ENCODE measurements at regions not wholly inside any gene's neighbourhood (a gene's known extent, or its start where the extent isn't known, plus 50 kb on each side); places are given as distances from the start of the nearest gene placed in this dataset.

- no peak overlapping the region for H3K9ac ChIP-seq
- H3K4me2 ChIP-seq, result no peak overlapping the region
- H2AFZ ChIP-seq (ENCODE audit: low read depth), result no peak overlapping the region
- no peaks in the 10 kb centered on the region for H4K20me1 ChIP-seq (ENCODE audit: insufficient read depth)
- no peaks in the 10 kb centered on the region for H3K9me2 ChIP-seq
- DNase-seq, result no peak
- POLR2A ChIA-PET, result no interaction called here
- no peaks in the 10 kb centered on the region; a peak in 1 of 4 replicates for H3K4me1 ChIP-seq (ENCODE audit: control insufficient read depth in 1 of 2, insufficient read depth in 2 of 2, low read depth in 1 of 2, low read length in 1 of 2)
- H3F3A ChIP-seq (replicated peaks; ENCODE audit: insufficient read depth), result no peaks in the 10 kb centered on the region
- H3K79me2 ChIP-seq (ENCODE audit: insufficient read depth), result no peaks in the 10 kb centered on the region
- H3K4me3 ChIP-seq (ENCODE audit: low read depth in 2 of 2, low read length in 1 of 2), result no peak overlapping the region
- H3K27me3 ChIP-seq (ENCODE audit: insufficient read depth), result peaks cover 16% of the 10 kb centered on the region; the same call in 1 of the 2 replicates
- no peaks in the 10 kb centered on the region for H3K9me3 ChIP-seq
- WGBS (ENCODE audit: low lambda C conversion rate), result 0% methylated on average over 2 of the region's 2 CpGs
- H3K27ac ChIP-seq (ENCODE audit: low read depth in 2 of 2, low read length in 1 of 2), result no peak overlapping the region
- TF ChIP-seq TAF1 (IDR thresholded peaks at IDR 0.05; ENCODE audit: borderline replicate concordance, low read depth, low read length) (no peak), YY1 (IDR thresholded peaks at IDR 0.05; ENCODE audit: low read depth) (no peak), TCF12 (IDR thresholded peaks at IDR 0.05) (no peak), MXI1 (IDR thresholded peaks at IDR 0.05; ENCODE audit: low read depth, low read length) (no peak), EP300 (IDR thresholded peaks at IDR 0.05; ENCODE audit: borderline replicate concordance in 1 of 2, low read depth in 1 of 2, low read length in 1 of 2) (no peak), RXRA (IDR thresholded peaks at IDR 0.05; ENCODE audit: borderline replicate concordance, low read depth) (no peak), ZBTB33 (IDR thresholded peaks at IDR 0.05; ENCODE audit: borderline replicate concordance, low read depth) (no peak), RCOR1 (IDR thresholded peaks at IDR 0.05; ENCODE audit: low read length) (no peak)
- H3K36me3 ChIP-seq (replicated peaks in 1 of 2; ENCODE audit: control insufficient read depth in 1 of 2, insufficient read depth in 2 of 2, low read length in 1 of 2), result no peaks in the 10 kb centered on the region
- CTCF ChIA-PET, result no interaction called here
Observed at GRCh38 chrX:140434347-140434746, 70.5 kb downstream of the SOX3 start.

GRCh38 chrX:140433582-140433981 lies 71.3 kb downstream of the SOX3 start:
- Histone ChIP-seq H3K4me3 (ENCODE audit: low read depth in 2 of 2, low read length in 1 of 2) (no peak overlapping the region), H3K79me2 (ENCODE audit: insufficient read depth) (no peaks in the 10 kb centered on the region), H3K4me2 (no peak overlapping the region), H3K9me2 (no peaks in the 10 kb centered on the region), H3F3A (replicated peaks; ENCODE audit: insufficient read depth) (no peaks in the 10 kb centered on the region), H3K36me3 (replicated peaks in 1 of 2; ENCODE audit: control insufficient read depth in 1 of 2, insufficient read depth in 2 of 2, low read length in 1 of 2) (no peaks in the 10 kb centered on the region), H3K9ac (no peak overlapping the region), H2AFZ (ENCODE audit: low read depth) (no peak overlapping the region), H4K20me1 (ENCODE audit: insufficient read depth) (no peaks in the 10 kb centered on the region), H3K27me3 (ENCODE audit: insufficient read depth) (peaks cover 10% of the 10 kb centered on the region; the same call in 1 of the 2 replicates), H3K9me3 (no peaks in the 10 kb centered on the region), H3K4me1 (ENCODE audit: control insufficient read depth in 1 of 2, insufficient read depth in 2 of 2, low read depth in 1 of 2, low read length in 1 of 2) (no peaks in the 10 kb centered on the region; a peak in 1 of 4 replicates), H3K27ac (ENCODE audit: low read depth in 2 of 2, low read length in 1 of 2) (no peak overlapping the region)
- TF ChIP-seq MXI1 (IDR thresholded peaks at IDR 0.05; ENCODE audit: low read depth, low read length) (no peak), GATA2 (CRISPR knock-in tag; IDR thresholded peaks at IDR 0.05) (no peak), USF1 (IDR thresholded peaks at IDR 0.05; ENCODE audit: borderline replicate concordance, low read depth) (no peak), EZH2phosphoT487 (IDR thresholded peaks at IDR 0.05; ENCODE audit: borderline replicate concordance, low read depth) (no peak), CHD2 (IDR thresholded peaks at IDR 0.05; ENCODE audit: low read length, partially characterized antibody) (no peak), JUND (IDR thresholded peaks at IDR 0.05) (no peak), FOSL2 (IDR thresholded peaks at IDR 0.05; ENCODE audit: borderline replicate concordance, low read depth) (no peak), RCOR1 (IDR thresholded peaks at IDR 0.05; ENCODE audit: low read length) (no peak), REST (IDR thresholded peaks at IDR 0.05; ENCODE audit: low read depth, low read length) (no peak), MEF2A (IDR thresholded peaks at IDR 0.05; ENCODE audit: borderline replicate concordance, low read depth) (no peak), RFX5 (IDR thresholded peaks at IDR 0.05; ENCODE audit: low read length) (no peak)
- TF ChIP-seq, protein P1, sequence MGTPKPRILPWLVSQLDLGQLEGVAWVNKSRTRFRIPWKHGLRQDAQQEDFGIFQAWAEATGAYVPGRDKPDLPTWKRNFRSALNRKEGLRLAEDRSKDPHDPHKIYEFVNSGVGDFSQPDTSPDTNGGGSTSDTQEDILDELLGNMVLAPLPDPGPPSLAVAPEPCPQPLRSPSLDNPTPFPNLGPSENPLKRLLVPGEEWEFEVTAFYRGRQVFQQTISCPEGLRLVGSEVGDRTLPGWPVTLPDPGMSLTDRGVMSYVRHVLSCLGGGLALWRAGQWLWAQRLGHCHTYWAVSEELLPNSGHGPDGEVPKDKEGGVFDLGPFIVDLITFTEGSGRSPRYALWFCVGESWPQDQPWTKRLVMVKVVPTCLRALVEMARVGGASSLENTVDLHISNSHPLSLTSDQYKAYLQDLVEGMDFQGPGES (IDR thresholded peaks at IDR 0.05; ENCODE audit: low read depth, low read length), result no peak
- DNase-seq, result no peak
- CTCF ChIA-PET, result no interaction called here
- WGBS (ENCODE audit: low lambda C conversion rate), result 35% methylated on average over 4 of the region's 4 CpGs
- POLR2A ChIA-PET, result no interaction called here

Data from SK-N-SH (cell line).